HepG2 (cell line): ENCODE measurements at regions not wholly inside any gene's neighbourhood (a gene's known extent, or its start where the extent isn't known, plus 50 kb on each side); places are given as distances from the start of the nearest gene placed in this dataset.

ENCODE experiments used
- CTCF ChIP-seq: sonication (generic); formaldehyde crosslinking; IDR thresholded peaks from 2 replicates; pipeline ENCODE4 v1.5.0; 2020; ENCODE audit warnings: mild to moderate bottlenecking, missing genetic modification reagents, moderate library complexity
- KAT7 ChIP-seq: IDR thresholded peaks from 2 replicates; pipeline ENCODE4 v1.6.1; 2018; ENCODE audit warnings: borderline replicate concordance, missing compliant biosample characterization
- NR0B2 ChIP-seq: sonication (generic); formaldehyde crosslinking; IDR thresholded peaks from 2 replicates; pipeline ENCODE4 v1.4.0; 2020; ENCODE audit warnings: mild to moderate bottlenecking, missing genetic modification reagents
- ZMYM3 ChIP-seq: sonication (generic); formaldehyde crosslinking; IDR thresholded peaks from 2 replicates; pipeline ENCODE4 v1.5.1; 2020; ENCODE audit warnings: mild to moderate bottlenecking, missing genetic modification reagents
- ZNF512 ChIP-seq: sonication (generic); formaldehyde crosslinking; IDR thresholded peaks from 2 replicates; pipeline ENCODE4 v1.4.0; 2020; ENCODE audit warnings: mild to moderate bottlenecking, missing genetic modification reagents
- ZSCAN25 ChIP-seq: sonication (generic); formaldehyde crosslinking; IDR thresholded peaks from 2 replicates; pipeline ENCODE4 v1.8.0; 2022; ENCODE audit warnings: mild to moderate bottlenecking, missing genetic modification reagents
- ZXDC ChIP-seq: sonication (generic); formaldehyde crosslinking; IDR thresholded peaks from 2 replicates; pipeline ENCODE4 v1.5.0; 2020; ENCODE audit warnings: mild to moderate bottlenecking, missing genetic modification reagents

- TF ChIP-seq ZNF512 (CRISPR knock-in tag) (no peak), ZMYM3 (CRISPR knock-in tag) (no peak), ZSCAN25 (CRISPR knock-in tag) (no peak), NR0B2 (CRISPR knock-in tag) (no peak), ZXDC (CRISPR knock-in tag) (no peak), CTCF (CRISPR knock-in tag) (no peak), KAT7 (CRISPR knock-in tag) (no peak)
These were observed 106.7 kb upstream of the MBL2 start for GRCh38 chr10:52879091-52879807.
